ENCODE measurements at regions not wholly inside any gene's neighbourhood (a gene's known extent, or its start where the extent isn't known, plus 50 kb on each side); places are given as distances from the start of the nearest gene placed in this dataset.

DNA sequence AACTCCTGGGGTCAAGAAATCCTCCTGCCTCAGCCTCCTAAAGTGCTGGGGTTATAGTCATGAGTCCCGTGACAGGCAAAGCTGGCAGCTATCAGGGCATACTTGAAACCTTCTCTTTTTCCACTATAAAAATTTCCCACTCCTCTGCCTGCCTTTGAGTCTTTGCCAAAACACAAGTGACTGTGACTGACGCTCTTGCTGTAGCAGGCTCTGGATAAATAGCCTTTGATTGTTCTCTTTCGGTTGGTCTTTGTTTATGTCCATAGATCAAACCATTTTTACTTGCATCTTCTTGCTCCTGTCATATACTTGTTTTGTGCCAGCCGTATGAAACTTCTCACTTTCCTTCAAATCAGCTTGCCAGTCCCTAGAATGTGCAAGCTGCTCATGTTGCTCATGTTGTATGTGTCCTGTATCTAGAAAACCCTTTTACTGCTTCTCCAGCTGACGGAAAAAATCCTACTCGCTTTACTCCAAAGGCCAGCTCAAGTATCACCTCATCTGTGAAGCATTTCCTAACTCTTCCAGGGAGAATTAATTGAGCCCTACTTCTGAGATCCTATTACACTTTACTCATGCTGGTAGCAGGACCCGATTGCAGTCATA is 73.1 kb downstream of the RESF1 start:
- H3K9me3 Mint-ChIP-seq = peaks cover 3% of the 10 kb centered on the region; the same call in 2 of the 3 replicates
- Histone ChIP-seq H4K20me1 (replicated peaks; ENCODE audit: insufficient read depth) (no peaks in the 10 kb centered on the region), H3K36me3 (ENCODE audit: insufficient read depth) (no peaks in the 10 kb centered on the region), H2AFZ (peak overlapping the region; percentile 14), H3K9me2 (ENCODE audit: insufficient read depth) (no peaks in the 10 kb centered on the region), H3F3A (replicated peaks; ENCODE audit: low read depth) (no peaks in the 10 kb centered on the region; the same call in 1 of the 2 replicates), H3K4me1 (ENCODE audit: insufficient read depth) (peaks cover 29% of the 10 kb centered on the region), H3K79me2 (replicated peaks; ENCODE audit: insufficient read depth) (no peaks in the 10 kb centered on the region), H3K27ac (ENCODE audit: low read depth) (no peak overlapping the region), H3K4me3 (no peak overlapping the region), H3K4me2 (no peak overlapping the region), H3K27me3 (ENCODE audit: insufficient read depth) (no peaks in the 10 kb centered on the region)
- ATAC-seq = peak; percentile 60; the same call in 2 of the 3 replicates
- H3K27ac Mint-ChIP-seq = peak overlapping the region; percentile 25; the same call in 1 of the 2 replicates
- H3K4me1 Mint-ChIP-seq = peaks cover 30% of the 10 kb centered on the region
- TF ChIP-seq CREB1 (CRISPR knock-in tag; IDR thresholded peaks at IDR 0.05; ENCODE audit: low read depth) (no peak), EZH2 (IDR thresholded peaks at IDR 0.05; ENCODE audit: low read depth, unreplicated experiment) (no peak), STAT1 (IDR thresholded peaks at IDR 0.05; ENCODE audit: unreplicated experiment) (no peak), NANOG (IDR thresholded peaks at IDR 0.05; ENCODE audit: borderline replicate concordance) (no peak), POLR2AphosphoS5 (IDR thresholded peaks at IDR 0.05; ENCODE audit: low read depth) (no peak), ZNF331 (CRISPR knock-in tag; IDR thresholded peaks at IDR 0.05; ENCODE audit: low read depth) (no peak), ZNF114 (CRISPR knock-in tag; IDR thresholded peaks at IDR 0.05) (no peak)
- TF ChIP-seq, protein P1, sequence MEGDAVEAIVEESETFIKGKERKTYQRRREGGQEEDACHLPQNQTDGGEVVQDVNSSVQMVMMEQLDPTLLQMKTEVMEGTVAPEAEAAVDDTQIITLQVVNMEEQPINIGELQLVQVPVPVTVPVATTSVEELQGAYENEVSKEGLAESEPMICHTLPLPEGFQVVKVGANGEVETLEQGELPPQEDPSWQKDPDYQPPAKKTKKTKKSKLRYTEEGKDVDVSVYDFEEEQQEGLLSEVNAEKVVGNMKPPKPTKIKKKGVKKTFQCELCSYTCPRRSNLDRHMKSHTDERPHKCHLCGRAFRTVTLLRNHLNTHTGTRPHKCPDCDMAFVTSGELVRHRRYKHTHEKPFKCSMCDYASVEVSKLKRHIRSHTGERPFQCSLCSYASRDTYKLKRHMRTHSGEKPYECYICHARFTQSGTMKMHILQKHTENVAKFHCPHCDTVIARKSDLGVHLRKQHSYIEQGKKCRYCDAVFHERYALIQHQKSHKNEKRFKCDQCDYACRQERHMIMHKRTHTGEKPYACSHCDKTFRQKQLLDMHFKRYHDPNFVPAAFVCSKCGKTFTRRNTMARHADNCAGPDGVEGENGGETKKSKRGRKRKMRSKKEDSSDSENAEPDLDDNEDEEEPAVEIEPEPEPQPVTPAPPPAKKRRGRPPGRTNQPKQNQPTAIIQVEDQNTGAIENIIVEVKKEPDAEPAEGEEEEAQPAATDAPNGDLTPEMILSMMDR (conservative IDR thresholded peaks at IDR 0.05; ENCODE audit: low read depth in 2 of 2) = no peak
- TF ChIP-seq, protein P2, sequence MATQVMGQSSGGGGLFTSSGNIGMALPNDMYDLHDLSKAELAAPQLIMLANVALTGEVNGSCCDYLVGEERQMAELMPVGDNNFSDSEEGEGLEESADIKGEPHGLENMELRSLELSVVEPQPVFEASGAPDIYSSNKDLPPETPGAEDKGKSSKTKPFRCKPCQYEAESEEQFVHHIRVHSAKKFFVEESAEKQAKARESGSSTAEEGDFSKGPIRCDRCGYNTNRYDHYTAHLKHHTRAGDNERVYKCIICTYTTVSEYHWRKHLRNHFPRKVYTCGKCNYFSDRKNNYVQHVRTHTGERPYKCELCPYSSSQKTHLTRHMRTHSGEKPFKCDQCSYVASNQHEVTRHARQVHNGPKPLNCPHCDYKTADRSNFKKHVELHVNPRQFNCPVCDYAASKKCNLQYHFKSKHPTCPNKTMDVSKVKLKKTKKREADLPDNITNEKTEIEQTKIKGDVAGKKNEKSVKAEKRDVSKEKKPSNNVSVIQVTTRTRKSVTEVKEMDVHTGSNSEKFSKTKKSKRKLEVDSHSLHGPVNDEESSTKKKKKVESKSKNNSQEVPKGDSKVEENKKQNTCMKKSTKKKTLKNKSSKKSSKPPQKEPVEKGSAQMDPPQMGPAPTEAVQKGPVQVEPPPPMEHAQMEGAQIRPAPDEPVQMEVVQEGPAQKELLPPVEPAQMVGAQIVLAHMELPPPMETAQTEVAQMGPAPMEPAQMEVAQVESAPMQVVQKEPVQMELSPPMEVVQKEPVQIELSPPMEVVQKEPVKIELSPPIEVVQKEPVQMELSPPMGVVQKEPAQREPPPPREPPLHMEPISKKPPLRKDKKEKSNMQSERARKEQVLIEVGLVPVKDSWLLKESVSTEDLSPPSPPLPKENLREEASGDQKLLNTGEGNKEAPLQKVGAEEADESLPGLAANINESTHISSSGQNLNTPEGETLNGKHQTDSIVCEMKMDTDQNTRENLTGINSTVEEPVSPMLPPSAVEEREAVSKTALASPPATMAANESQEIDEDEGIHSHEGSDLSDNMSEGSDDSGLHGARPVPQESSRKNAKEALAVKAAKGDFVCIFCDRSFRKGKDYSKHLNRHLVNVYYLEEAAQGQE (IDR thresholded peaks at IDR 0.05; ENCODE audit: unreplicated experiment) = no peak
- TF ChIP-seq, protein P3, sequence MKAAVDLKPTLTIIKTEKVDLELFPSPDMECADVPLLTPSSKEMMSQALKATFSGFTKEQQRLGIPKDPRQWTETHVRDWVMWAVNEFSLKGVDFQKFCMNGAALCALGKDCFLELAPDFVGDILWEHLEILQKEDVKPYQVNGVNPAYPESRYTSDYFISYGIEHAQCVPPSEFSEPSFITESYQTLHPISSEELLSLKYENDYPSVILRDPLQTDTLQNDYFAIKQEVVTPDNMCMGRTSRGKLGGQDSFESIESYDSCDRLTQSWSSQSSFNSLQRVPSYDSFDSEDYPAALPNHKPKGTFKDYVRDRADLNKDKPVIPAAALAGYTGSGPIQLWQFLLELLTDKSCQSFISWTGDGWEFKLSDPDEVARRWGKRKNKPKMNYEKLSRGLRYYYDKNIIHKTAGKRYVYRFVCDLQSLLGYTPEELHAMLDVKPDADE (IDR thresholded peaks at IDR 0.05) = no peak
- no peaks in the 10 kb centered on the region for H3K36me3 Mint-ChIP-seq (ENCODE audit: low read depth)
- DNase-seq (ENCODE audit: low spot score) = no peak
- no peak overlapping the region for H3K4me3 Mint-ChIP-seq
- H3K27me3 Mint-ChIP-seq (ENCODE audit: insufficient read depth, low read depth, poor library complexity) = no peaks in the 10 kb centered on the region
